HG03175 (cell line): ENCODE measurements at regions not wholly inside any gene's neighbourhood (a gene's known extent, or its start where the extent isn't known, plus 50 kb on each side); places are given as distances from the start of the nearest gene placed in this dataset.
"Not testable (repeated sequence)": the region's sequence is repeated elsewhere in the genome, so short reads cannot be mapped to it uniquely, and the experiment has no call there.

Source experiments
- ATAC-seq: cut with Tn5 transposase; IDR thresholded peaks from one replicate; pipeline ENCODE4 v1.9.1; 2021; ENCODE audit warnings: mild to moderate bottlenecking, moderate library complexity; ENCODE audit not compliant: unreplicated experiment

- not testable (repeated sequence) for ATAC-seq
These were observed 60.5 kb downstream of the AREG start for GRCh38 chr4:74505355-74505978.

- ATAC-seq = not testable (repeated sequence)
These were observed 64.4 kb downstream of the AREG start for GRCh38 chr4:74509363-74509762.

GRCh38 chr4:74516303-74516702 lies 71.4 kb downstream of the AREG start:
- no peak for ATAC-seq

- no peak for ATAC-seq
These were observed 73.1 kb downstream of the AREG start for GRCh38 chr4:74517996-74518395.

- no peak for ATAC-seq
These were observed 77.5 kb downstream of the AREG start for GRCh38 chr4:74522251-74522991.

GRCh38 chr4:74523096-74523495 lies 78.2 kb downstream of the AREG start:
- no peak for ATAC-seq

- no peak for ATAC-seq
These were observed 80.0 kb downstream of the AREG start for GRCh38 chr4:74524985-74525384.

GRCh38 chr4:74527049-74527448 lies 82.1 kb downstream of the AREG start:
- ATAC-seq = no peak

GRCh38 chr4:74528178-74528577 lies 83.2 kb downstream of the AREG start:
- ATAC-seq = no peak

GRCh38 chr4:74529284-74530041 lies 84.5 kb downstream of the AREG start:
- ATAC-seq = no peak

- peak; percentile 92 for ATAC-seq
These were observed 87.2 kb downstream of the AREG start for GRCh38 chr4:74531963-74532794.

- no peak for ATAC-seq
These were observed 89.2 kb downstream of the AREG start for GRCh38 chr4:74534121-74534520.

GRCh38 chr4:74534936-74535335 lies 90.0 kb downstream of the AREG start:
- no peak for ATAC-seq

GRCh38 chr4:74535512-74535911 lies 90.6 kb downstream of the AREG start:
- ATAC-seq = no peak

GRCh38 chr4:74536557-74536956 lies 91.6 kb downstream of the AREG start:
- no peak for ATAC-seq

GRCh38 chr4:74537459-74537858 lies 92.5 kb downstream of the AREG start:
- ATAC-seq = no peak

GRCh38 chr4:74539044-74539790 lies 94.3 kb downstream of the AREG start:
- peak; percentile 52 for ATAC-seq

- ATAC-seq = no peak
These were observed 95.3 kb downstream of the AREG start for GRCh38 chr4:74540193-74540592.

GRCh38 chr4:74541667-74542066 lies 96.7 kb downstream of the AREG start:
- ATAC-seq = no peak

GRCh38 chr4:74543231-74543781 lies 98.4 kb downstream of the AREG start:
- ATAC-seq = peak; percentile 93
